ENCODE measurements at regions not wholly inside any gene's neighbourhood (a gene's known extent, or its start where the extent isn't known, plus 50 kb on each side); places are given as distances from the start of the nearest gene placed in this dataset.

- TF ChIP-seq CTCF (IDR thresholded peaks at IDR 0.05) = no peak
- no peak for TF ChIP-seq ZNF219 (CRISPR knock-in tag; IDR thresholded peaks at IDR 0.05; ENCODE audit: borderline replicate concordance)
- no peak for TF ChIP-seq E2F1 (CRISPR knock-in tag; IDR thresholded peaks at IDR 0.05)
- TF ChIP-seq ETV6 (CRISPR knock-in tag; IDR thresholded peaks at IDR 0.05) = no peak
- no peak for TF ChIP-seq FOXP4 (CRISPR knock-in tag; IDR thresholded peaks at IDR 0.05)
- TF ChIP-seq TEAD4 (CRISPR knock-in tag; IDR thresholded peaks at IDR 0.05) = no peak
- TF ChIP-seq USF2 (CRISPR knock-in tag; IDR thresholded peaks at IDR 0.05) = no peak
- TF ChIP-seq SP1 (CRISPR knock-in tag; conservative IDR thresholded peaks at IDR 0.05) = no peak
- TF ChIP-seq FOXJ3 (CRISPR knock-in tag; IDR thresholded peaks at IDR 0.05; ENCODE audit: borderline replicate concordance) = no peak
- TF ChIP-seq SMAD4 (CRISPR knock-in tag; IDR thresholded peaks at IDR 0.05) = no peak
These were observed 64.2 kb upstream of the BHLHE23 start for GRCh38 chr20:63070771-63071540.

Measured in WTC11 (cell line).